ENCODE measurements at regions not wholly inside any gene's neighbourhood (a gene's known extent, or its start where the extent isn't known, plus 50 kb on each side); places are given as distances from the start of the nearest gene placed in this dataset.

GRCh38 chr12:131589221-131589897 lies 121.5 kb upstream of the SFSWAP start:
- Histone ChIP-seq H3K27ac (replicated peaks) (no peak overlapping the region), H3K27me3 (ENCODE audit: insufficient read depth, poor library complexity, severe bottlenecking) (no peaks in the 10 kb centered on the region), H3K4me3 (replicated peaks; ENCODE audit: insufficient read depth, low read length) (no peak overlapping the region)
- TF ChIP-seq SPI1 (IDR thresholded peaks at IDR 0.05; ENCODE audit: borderline replicate concordance, low read depth) (no peak), CTCF (IDR thresholded peaks at IDR 0.05; ENCODE audit: insufficient read depth, low read length) (no peak), REST (IDR thresholded peaks at IDR 0.05; ENCODE audit: insufficient replicate concordance, low read depth) (no peak), GABPA (IDR thresholded peaks at IDR 0.05; ENCODE audit: low read depth) (no peak), POLR2AphosphoS5 (IDR thresholded peaks at IDR 0.05; ENCODE audit: low read depth) (no peak)
- peak in 1 of 2 experiments; percentile 41 for DNase-seq (ENCODE audit: low read depth in 1 of 2, low spot score in 1 of 2)

GRCh38 chr12:131589966-131590365 lies 120.9 kb upstream of the SFSWAP start:
- H3K27ac ChIP-seq (replicated peaks): no peak overlapping the region
- no peak for DNase-seq (ENCODE audit: low read depth in 1 of 2, low spot score in 1 of 2)
- H3K27me3 ChIP-seq (ENCODE audit: insufficient read depth, poor library complexity, severe bottlenecking): no peaks in the 10 kb centered on the region
- TF ChIP-seq POLR2AphosphoS5 (IDR thresholded peaks at IDR 0.05; ENCODE audit: low read depth) (no peak), CTCF (IDR thresholded peaks at IDR 0.05; ENCODE audit: insufficient read depth, low read length) (no peak), GABPA (IDR thresholded peaks at IDR 0.05; ENCODE audit: low read depth) (no peak)
- no peak overlapping the region for H3K4me3 ChIP-seq (replicated peaks; ENCODE audit: insufficient read depth, low read length)

GRCh38 chr12:131591136-131591535 lies 119.8 kb upstream of the SFSWAP start:
- Histone ChIP-seq H3K27ac (replicated peaks) (no peak overlapping the region), H3K4me3 (replicated peaks; ENCODE audit: insufficient read depth, low read length) (no peak overlapping the region), H3K27me3 (ENCODE audit: insufficient read depth, poor library complexity, severe bottlenecking) (no peaks in the 10 kb centered on the region)
- TF ChIP-seq CTCF (IDR thresholded peaks at IDR 0.05; ENCODE audit: insufficient read depth, low read length) (no peak), SPI1 (IDR thresholded peaks at IDR 0.05; ENCODE audit: borderline replicate concordance, low read depth) (no peak)
- DNase-seq (ENCODE audit: low read depth in 1 of 2, low spot score in 1 of 2): no peak

- no peak for DNase-seq (ENCODE audit: low read depth in 1 of 2, low spot score in 1 of 2)
- no peak for TF ChIP-seq CTCF (IDR thresholded peaks at IDR 0.05; ENCODE audit: insufficient read depth, low read length)
- TF ChIP-seq SPI1 (IDR thresholded peaks at IDR 0.05; ENCODE audit: borderline replicate concordance, low read depth): no peak
- H3K4me3 ChIP-seq (replicated peaks; ENCODE audit: insufficient read depth, low read length): no peak overlapping the region
- H3K27ac ChIP-seq (replicated peaks): no peak overlapping the region
- H3K27me3 ChIP-seq (ENCODE audit: insufficient read depth, poor library complexity, severe bottlenecking): no peaks in the 10 kb centered on the region
Observed at GRCh38 chr12:131591714-131592709, 118.9 kb upstream of the SFSWAP start.
